Ishikawa (cell line): ENCODE measurements at regions not wholly inside any gene's neighbourhood (a gene's known extent, or its start where the extent isn't known, plus 50 kb on each side); places are given as distances from the start of the nearest gene placed in this dataset.

Experiments
- CEBPB ChIP-seq: IDR thresholded peaks from 2 replicates; pipeline ENCODE4 v1.6.1; 2012
- EGR1 ChIP-seq: IDR thresholded peaks from 2 replicates; pipeline ENCODE4 v1.6.1; 2012
- EP300 ChIP-seq: IDR thresholded peaks from 2 replicates; pipeline ENCODE4 v1.6.1; 2012; ENCODE audit warnings: borderline replicate concordance
- NFIC ChIP-seq: IDR thresholded peaks from 2 replicates; pipeline ENCODE4 v1.6.1; 2012
- TAF1 ChIP-seq: IDR thresholded peaks from 2 replicates; pipeline ENCODE4 v1.6.1; 2012; ENCODE audit warnings: low read depth, mild to moderate bottlenecking
- TCF12 ChIP-seq: IDR thresholded peaks from 2 replicates; pipeline ENCODE4 v1.6.1; 2012; ENCODE audit warnings: low read depth
- TEAD4 ChIP-seq: IDR thresholded peaks from 2 replicates; pipeline ENCODE4 v1.6.1; 2012
- ZBTB7A ChIP-seq: IDR thresholded peaks from 2 replicates; pipeline ENCODE4 v1.6.1; 2012; ENCODE audit warnings: low read depth
- TF ChIP-seq, protein P1 (sequence below): IDR thresholded peaks from 2 replicates; pipeline ENCODE4 v1.6.1; 2012; ENCODE audit warnings: low read depth, mild to moderate bottlenecking
- TF ChIP-seq, protein P2 (sequence below): IDR thresholded peaks from 2 replicates; pipeline ENCODE4 v1.6.1; 2012
- TF ChIP-seq, protein P3 (sequence below): IDR thresholded peaks from 2 replicates; pipeline ENCODE4 v1.6.1; 2012

- no peak for TF ChIP-seq TCF12
- no peak for TF ChIP-seq EGR1
- TF ChIP-seq, protein P1, sequence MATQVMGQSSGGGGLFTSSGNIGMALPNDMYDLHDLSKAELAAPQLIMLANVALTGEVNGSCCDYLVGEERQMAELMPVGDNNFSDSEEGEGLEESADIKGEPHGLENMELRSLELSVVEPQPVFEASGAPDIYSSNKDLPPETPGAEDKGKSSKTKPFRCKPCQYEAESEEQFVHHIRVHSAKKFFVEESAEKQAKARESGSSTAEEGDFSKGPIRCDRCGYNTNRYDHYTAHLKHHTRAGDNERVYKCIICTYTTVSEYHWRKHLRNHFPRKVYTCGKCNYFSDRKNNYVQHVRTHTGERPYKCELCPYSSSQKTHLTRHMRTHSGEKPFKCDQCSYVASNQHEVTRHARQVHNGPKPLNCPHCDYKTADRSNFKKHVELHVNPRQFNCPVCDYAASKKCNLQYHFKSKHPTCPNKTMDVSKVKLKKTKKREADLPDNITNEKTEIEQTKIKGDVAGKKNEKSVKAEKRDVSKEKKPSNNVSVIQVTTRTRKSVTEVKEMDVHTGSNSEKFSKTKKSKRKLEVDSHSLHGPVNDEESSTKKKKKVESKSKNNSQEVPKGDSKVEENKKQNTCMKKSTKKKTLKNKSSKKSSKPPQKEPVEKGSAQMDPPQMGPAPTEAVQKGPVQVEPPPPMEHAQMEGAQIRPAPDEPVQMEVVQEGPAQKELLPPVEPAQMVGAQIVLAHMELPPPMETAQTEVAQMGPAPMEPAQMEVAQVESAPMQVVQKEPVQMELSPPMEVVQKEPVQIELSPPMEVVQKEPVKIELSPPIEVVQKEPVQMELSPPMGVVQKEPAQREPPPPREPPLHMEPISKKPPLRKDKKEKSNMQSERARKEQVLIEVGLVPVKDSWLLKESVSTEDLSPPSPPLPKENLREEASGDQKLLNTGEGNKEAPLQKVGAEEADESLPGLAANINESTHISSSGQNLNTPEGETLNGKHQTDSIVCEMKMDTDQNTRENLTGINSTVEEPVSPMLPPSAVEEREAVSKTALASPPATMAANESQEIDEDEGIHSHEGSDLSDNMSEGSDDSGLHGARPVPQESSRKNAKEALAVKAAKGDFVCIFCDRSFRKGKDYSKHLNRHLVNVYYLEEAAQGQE: no peak
- no peak for TF ChIP-seq EP300
- TF ChIP-seq CEBPB: no peak
- TF ChIP-seq ZBTB7A: no peak
- TF ChIP-seq, protein P2, sequence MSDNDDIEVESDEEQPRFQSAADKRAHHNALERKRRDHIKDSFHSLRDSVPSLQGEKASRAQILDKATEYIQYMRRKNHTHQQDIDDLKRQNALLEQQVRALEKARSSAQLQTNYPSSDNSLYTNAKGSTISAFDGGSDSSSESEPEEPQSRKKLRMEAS: no peak
- TF ChIP-seq, protein P3, sequence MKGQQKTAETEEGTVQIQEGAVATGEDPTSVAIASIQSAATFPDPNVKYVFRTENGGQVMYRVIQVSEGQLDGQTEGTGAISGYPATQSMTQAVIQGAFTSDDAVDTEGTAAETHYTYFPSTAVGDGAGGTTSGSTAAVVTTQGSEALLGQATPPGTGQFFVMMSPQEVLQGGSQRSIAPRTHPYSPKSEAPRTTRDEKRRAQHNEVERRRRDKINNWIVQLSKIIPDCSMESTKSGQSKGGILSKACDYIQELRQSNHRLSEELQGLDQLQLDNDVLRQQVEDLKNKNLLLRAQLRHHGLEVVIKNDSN: no peak
- TF ChIP-seq TEAD4: no peak
- no peak for TF ChIP-seq TAF1
- no peak for TF ChIP-seq NFIC
Observed at GRCh38 chr6:159373670-159374069, 204.5 kb downstream of the FNDC1 start.
